Testis (tissue), 2 donors: ENCODE measurements at regions not wholly inside any gene's neighbourhood (a gene's known extent, or its start where the extent isn't known, plus 50 kb on each side); places are given as distances from the start of the nearest gene placed in this dataset.

Experiments used
- CTCF ChIP-seq, 3 experiments: fragments of 450-650 bp in 2 of 3; fragments of 200-600 bp in 1 of 3; sonication (generic) in 1 of 3; IDR thresholded peaks; one replicate each; pipeline ENCODE4 v1.5.1; 2016 to 2019; ENCODE audit warnings: antibody characterized with exemption in 3 of 3, mild to moderate bottlenecking in 2 of 3, moderate library complexity in 1 of 3
- POLR2A ChIP-seq: fragments of 450-650 bp; IDR thresholded peaks from one replicate; pipeline ENCODE4 v1.6.1; 2017; ENCODE audit warnings: antibody characterized with exemption, mild to moderate bottlenecking, moderate library complexity

GRCh38 chr16:51544851-51545467, 393.9 kb upstream of the SALL1 start:
- no peak for TF ChIP-seq CTCF (IDR thresholded peaks at IDR 0.05)
- no peak for TF ChIP-seq POLR2A
